GM19452 (cell line): ENCODE measurements at regions not wholly inside any gene's neighbourhood (a gene's known extent, or its start where the extent isn't known, plus 50 kb on each side); places are given as distances from the start of the nearest gene placed in this dataset.

Source experiments
- ATAC-seq: cut with Tn5 transposase; IDR thresholded peaks from one replicate; pipeline ENCODE4 v1.9.1; 2021; ENCODE audit not compliant: unreplicated experiment

DNA sequence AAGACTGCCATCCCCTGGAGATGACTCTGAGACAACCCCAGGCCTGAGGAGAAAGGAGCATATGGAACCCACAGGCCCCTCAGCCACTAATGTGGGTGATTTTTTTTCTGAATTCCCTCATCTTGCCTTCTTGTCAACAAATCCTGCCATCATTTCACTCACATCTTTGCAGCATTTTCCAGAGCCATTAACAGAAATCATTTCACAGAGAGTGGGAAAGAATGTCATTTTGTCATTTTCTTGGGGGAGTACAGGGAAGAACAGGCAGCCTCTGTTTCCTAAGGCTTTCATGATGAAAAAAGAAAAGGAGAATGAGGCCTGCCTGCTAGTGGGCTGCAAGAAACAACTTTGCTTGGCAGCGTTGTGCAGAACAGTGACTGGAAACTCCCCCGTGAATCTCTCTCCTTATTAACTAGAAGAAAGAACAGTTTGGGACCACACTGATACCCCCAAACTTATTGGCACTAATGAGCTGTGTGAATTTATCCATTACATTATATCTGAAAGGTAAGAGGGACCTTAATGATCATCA is 1464.6 kb upstream of the CELF4 start:
- no peak for ATAC-seq

DNA sequence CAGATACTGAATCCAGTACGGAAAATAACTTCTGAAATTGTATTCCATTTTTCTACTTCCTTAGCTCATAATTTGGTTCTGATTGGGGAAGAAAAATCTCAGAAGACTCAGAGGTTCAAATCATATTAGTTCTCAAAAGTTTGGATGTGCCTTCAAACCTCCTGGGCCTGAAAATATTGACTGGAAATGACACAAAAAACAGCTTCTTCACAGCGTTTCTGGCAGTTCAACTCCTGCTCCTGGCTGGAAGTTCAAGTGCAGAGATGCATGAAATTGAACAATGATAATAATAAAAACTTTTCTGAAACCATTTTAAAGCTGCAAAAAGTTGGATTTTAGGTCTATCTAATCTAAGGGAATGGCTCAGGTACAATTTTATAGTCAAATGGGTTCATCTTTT is 1459.9 kb upstream of the CELF4 start:
- ATAC-seq: no peak

DNA sequence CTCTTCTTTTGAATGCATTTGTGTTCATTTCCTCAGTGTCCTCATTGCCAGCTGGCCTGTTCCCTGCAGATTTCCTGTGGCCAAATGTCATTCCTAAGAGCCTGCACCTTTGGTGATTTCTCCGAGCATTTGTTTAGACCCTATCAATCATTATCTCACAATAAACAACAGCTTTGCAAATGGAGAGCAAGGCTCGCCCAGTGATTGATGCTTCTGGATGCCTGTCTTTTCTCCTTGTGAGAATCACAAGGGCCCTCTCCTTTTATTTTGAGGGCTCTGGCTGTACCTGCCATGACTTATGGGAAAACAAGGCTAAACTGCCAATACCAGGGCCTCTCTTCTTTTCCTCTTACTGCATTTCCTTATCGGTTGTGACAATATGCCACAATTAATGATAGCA is 1454.4 kb upstream of the CELF4 start:
- ATAC-seq: no peak

DNA sequence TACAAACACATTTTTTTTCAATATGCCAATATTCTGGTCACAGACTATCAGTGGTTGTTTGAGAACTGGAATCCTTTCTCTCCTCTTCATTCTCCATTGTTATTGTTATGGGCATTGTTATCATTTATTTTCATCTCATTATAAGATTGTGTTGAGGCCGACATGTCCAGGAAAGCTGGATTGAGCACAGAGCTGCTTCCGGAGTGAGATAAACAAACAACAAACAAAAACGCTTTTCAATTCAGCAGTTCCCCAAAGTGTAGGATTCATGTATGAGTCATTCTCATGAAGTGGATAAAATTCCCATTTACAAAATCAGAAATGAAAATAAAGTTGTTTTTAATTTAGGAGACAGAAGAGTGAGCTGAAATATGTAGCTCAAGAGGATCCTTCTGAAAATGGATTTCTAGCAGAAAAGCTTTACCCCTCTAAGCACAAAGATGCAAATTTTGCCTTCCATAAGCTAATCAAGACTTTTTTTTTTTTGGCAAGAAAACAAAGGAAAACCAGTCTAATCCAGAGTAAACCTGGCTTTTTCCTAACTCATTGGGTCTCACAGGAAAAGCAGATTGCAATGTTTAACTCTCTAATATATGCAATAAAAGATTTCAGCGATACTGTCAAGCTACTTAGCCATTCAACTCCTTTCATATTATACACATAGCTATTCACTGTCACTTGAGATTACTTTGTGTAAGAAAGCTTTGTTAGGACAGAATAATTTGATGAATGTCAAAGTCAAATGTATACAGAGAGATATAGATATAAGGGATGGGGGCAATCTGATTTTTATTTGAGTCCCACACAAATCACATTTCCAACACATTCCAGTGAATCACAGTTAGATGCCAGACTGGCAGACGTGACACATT is 1441.7 kb upstream of the CELF4 start:
- ATAC-seq: no peak

DNA sequence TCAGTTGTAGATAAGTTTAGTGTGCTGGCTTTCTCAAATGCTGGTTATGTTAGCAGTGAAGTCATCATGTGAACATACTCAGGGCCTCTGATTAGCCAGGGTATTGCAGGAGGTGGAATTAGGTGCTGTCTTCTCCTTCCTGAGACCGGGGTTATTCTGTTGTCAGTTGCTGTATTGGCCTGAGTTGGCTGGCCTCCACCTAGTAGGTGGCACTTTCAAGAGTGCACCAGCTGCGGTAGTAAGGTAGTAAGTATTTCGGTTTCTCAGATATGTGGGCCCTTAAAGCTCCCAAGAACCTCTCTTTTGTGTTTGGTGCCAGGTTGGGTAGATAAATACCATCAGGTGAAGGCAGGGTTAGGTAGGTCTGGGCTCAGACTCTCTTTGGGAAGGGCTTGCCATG is 1430.5 kb upstream of the CELF4 start:
- ATAC-seq: no peak

DNA sequence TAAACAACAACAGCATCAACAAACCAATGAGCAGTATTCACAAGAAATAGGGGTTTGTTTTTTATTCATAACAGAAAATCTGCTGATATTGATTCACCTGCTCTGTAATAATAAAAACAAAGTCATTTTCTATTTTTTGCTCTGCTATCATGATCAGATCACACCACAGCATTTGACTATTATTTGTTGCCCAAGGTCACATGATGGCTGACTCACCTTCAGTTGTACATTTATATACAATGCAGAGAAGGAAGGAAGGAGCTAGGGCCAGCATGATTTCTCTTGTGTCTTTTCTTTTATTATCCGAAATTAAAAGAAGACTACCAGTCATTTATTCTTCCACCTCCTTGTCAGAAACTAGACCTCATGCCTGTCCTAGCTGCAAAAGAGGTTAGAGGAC is 1427.7 kb upstream of the CELF4 start:
- no peak for ATAC-seq

DNA sequence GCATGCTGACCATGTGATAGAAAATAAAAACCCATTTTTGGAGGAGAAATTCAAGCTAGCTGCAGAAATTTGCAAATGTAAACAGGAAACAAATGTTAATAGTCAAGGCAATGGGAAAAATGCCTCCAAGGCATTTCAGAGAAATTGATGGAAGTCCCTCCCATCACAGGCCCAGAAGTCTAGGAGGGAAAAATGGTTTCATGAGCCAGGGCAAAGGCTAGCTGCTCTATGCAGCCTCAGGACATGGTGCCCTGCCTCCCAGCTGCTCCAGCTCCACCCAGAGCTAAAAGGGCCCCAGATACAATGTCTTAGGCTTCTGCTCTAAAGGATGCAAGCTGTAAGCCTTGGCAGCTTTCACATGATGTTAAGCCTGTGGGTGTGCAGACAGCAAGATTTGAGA is 1419.4 kb upstream of the CELF4 start:
- ATAC-seq: no peak

DNA sequence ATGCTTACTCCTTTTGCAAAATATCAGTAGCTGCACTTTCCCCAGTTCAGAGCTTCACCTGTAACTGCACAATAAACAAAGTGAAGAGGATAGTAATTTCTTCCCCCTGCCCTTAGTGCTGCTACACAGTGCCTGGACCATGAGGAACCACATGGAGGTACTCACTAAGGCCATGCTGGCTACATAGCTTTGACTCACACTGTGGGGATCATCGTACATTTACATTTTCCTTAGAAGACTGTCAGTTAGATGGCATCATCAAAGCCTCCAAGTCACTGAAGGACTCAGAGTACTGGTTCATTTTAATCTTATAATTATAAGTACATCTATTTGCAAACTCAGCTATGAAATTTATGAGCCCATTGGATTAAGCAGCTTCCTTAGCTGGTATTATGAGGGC is 1416.5 kb upstream of the CELF4 start:
- no peak for ATAC-seq

DNA sequence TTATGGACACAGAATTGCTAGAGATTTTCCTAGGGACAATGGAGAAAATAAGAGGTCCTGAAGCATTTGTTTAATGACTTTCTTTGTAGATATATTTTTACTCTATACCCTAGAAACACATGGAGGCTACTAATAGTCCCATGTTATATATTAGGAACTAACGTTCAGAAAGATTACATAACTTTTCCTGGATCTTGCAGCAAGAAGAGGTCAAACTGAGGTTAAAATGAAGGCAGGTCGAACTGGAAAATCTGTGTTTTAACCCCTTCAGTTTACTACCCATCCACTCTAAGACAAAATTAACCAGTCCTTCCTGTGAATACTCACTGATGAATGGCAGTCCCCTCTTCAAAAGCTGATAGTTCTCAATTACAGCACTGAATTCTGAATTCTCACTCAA is 1415.8 kb upstream of the CELF4 start:
- no peak for ATAC-seq

DNA sequence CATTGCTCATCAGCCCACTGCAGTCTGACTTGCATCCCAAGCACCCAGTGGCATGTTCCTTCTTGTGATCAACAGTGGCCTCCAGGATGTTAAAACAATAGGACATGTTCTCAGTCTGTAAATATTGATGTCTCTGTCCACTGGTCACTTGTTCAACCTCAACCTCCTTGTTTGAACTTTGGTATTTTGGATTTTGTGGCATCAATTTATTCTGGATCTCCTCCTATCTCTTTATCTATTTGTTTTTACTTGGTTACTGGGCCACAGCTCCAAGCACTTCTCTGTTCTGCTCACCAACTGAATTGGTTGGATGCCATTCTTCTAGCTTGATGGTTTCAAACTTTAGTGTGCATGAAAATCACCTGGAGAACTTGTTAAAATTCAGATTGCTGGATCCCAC is 1414.8 kb upstream of the CELF4 start:
- ATAC-seq: no peak

DNA sequence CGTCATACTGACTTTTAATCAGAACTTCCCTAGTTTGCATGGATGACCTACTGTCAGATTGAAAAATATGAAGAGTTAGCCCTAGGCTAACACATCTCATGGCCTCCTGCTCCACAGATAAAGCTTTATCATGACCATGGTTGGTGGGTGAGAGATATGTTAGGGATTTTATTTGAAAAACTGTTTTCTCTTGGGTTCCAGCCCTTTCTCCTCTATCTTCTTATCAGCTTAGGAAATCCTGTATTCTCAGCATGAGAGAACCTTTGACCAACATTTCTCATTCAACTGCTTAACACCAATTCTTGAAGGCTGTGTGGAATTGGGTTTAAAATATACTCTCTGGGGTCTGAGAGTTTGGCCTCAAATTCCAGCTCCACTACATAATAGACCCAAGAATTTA is 1407.0 kb upstream of the CELF4 start:
- no peak for ATAC-seq

DNA sequence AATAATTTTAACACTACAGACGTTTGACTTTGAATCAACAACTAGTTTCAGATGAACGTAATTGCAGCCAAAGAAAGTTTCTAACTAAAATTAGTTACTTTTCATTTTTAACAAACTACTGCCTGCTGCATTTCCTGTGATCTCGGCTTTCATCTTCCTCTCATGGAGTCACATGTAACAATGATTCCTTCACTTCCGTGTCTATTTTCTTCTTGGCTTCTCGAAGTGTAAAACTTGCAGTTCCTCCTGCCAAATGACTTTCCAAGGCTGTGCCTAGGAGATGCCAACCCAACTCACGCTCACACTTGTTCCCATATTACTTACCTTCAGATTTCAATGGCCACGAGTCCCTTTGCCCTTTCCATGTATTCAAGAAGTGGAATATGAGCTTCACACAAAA is 1406.3 kb upstream of the CELF4 start:
- ATAC-seq: no peak

DNA sequence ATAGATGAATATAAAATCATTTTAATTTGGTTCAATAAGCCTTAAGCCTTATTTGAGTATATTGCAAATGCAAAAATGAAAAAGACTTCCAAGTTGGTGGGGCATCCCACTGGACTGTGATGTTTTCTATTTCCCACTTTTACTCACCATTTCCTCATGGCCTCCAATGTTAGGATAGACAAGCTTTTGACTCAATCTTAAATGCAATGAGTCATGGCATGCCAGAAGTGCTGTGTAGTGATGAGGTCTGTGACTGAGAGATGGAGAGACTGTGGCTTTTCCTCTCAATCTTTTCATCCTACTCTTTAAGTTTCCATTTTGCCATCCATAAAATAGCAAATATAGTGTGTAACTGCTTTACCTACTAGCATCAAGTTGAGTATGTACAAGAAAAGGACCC is 1401.2 kb upstream of the CELF4 start:
- no peak for ATAC-seq

DNA sequence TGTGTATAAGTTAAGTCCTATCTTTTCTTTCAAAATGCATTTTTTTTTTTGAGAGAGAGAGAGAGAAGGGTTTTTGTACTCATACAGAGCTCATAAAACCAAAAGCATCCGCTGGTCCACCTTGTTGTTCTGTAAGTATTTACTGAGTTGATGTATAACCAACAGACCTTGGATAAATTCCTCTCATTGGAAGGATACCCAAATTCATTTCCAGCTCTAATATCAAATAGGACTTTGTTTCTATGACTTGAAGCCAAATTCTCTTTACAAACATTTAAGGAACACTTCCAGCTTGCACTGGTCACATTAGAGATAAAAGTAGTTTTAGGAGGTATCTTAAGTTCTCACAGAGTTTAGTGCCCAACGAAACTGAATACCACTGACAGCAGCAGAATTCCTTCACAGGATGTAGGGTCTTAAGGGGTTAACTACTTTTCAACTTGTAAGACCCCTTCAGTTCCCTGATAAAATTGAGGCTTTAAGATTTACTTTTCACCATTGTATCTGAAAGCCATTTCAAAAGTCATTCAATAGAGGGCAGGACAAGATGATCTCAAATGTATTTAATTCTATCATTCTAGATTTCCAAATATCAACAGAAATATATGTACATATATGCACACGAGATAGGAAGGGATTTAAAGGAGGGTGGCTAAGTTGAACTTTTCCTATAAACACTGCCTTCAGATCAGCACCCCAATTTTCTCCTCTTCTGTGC is 1398.5 kb upstream of the CELF4 start:
- no peak for ATAC-seq

DNA sequence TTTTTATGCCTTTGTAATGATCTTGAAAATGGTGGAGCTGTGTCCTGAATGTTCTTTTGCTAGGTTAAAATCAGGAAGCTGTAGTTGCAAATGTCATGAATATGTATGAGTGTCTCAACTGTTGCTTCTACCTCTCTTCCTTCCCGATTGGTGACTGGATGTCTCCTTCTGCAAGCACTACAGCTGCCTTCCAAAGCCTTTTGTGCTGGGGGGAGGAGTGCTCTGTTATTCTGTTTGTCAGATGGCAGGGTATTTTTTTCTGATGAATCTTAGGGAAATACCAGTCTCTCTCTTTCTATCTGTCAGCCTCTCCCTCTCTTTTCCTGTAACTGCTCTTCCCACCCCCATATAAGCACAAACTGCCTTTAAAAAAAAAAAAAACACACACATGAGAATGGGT is 1396.3 kb upstream of the CELF4 start:
- no peak for ATAC-seq

DNA sequence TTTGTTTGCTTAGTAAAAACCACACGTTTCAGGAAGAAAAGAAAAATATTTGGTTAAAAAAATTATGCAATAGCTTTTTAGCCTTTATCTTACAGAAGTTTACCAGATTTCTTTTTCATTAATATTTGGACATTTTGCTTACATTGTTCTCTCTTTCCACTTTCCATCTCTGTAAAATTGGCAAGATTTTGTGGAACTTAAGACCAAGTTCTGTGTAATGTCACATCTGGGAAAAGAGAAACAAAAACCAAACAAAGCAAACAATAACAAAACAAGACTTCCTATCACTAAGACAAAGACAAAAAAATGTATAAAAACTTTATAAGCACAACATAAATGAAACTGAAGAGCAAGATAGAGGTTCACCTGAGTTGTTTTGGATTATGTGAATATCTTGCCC is 1392.1 kb upstream of the CELF4 start:
- no peak for ATAC-seq

DNA sequence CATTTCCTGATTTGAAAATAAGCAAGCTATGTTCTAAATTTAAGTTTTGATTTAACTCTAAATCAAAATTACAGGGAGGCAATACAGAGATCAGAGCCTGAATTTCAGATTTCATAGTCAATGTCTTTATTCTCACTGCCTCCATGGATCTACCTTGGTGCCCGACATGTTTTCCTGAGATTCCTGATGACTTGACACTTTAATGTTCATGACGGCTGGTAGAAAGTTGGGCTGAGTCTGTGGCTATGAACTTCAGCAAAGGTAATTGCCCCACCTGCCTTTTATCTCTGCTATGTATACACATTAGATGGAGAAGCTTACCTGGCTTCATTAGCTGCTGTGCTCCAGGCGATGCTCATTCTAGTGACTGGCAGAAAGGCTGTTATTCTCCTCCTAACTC is 1390.5 kb upstream of the CELF4 start:
- ATAC-seq: no peak

DNA sequence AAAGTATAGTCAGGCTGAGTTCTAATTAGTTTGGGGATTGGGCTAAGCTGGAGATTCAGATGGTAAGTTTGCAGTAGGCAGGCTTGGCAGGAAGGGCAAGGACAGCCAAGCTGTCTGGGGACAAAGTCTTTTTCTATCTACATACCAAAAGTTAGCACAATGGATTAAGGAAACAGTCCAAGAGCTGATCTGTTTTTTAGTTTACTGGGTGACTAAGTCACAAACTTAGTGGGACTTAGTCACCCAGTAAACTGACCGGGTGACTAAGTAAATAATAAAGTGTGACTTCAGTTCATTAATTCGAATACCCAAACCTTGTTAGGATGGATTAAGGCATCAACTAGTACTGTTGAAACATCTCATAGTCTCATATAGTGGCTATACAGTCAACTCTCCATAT is 1386.0 kb upstream of the CELF4 start:
- ATAC-seq: no peak

DNA sequence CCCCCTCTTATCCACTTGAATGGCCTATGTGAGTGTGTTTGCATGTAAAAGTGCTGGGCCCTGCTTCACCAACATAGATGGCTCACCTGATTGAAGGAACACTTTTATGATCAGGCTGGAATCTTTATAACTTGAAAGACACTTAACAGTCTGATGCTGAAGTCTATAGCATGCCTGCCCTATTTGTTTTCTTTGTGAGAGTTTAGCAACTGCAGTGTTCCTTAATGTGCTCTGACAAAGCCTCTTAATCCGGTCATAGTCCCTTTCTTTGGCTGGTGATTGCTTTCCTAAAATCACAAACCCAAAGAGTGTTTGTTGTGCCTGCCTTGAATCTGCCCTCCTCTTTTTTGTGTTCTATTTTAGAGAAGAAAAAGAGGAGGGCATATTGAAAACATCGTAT is 1382.8 kb upstream of the CELF4 start:
- no peak for ATAC-seq

DNA sequence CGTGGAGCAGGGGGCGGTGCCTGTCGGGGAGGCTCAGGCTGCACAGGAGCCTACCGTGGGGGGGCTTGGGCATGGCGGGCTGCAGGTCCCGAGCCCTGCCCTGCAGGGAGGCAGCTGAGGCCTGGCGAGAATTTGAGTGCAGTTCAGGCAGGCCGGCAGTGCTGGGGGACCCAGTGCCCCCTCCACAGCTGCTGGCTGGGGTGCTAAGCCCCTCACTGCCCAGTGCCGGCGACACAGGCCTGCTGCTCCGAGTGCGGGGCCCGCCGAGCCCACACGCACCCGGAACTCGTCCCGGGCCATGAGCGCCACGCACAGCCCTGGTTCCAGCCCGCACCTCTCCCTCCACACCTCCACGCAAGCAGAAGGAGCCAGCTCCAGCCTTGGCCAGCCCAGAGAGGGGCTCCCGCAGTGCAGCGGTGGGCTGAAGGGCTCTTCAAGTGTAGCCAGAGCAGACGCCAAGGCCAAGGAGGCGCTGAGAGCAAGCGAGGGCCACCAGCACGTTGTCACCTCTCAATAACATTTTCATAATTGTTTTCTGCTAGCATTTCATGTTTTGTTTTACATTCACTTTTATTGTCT is 1378.9 kb upstream of the CELF4 start:
- ATAC-seq: no peak

DNA sequence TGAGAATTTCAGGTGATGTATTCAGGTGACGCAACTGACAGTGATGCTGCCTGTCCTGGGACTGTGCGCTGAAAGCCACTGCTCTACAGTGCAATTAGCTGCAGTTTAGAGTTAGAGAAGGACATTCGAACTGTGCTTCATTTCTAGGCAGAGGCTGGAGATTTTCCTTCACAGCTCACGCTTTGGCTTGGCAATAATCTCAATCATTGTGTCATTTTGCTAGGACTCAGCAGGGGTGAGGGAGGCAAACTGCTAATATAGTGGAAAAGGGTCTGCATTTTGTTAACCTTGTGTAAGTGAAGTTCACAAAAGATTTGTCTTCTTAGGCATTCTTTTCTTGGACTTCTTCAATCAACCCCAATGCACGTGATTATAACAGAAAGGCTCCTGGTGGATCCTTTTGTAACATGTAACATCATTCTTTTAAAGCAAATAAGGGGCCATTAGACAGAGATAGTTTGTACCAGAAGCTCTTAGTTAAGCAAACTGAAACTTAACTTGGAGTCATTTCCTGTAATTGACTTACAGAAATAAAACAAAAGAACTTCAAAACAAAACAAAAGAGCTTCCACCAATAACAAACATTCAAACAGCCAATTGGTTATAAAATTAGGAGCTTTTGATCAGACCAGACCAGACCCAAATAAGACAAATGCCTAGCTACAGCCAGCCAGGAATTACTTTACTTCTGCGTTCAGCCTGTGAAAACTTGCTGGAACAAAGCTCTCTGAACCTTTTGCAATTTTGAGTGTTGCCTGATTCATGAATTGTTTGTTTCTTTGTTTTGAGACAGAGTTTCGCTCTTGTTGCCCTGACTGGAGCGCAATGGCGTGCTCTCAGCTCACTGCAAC is 1376.3 kb upstream of the CELF4 start:
- no peak for ATAC-seq
